ENCODE measurements at regions not wholly inside any gene's neighbourhood (a gene's known extent, or its start where the extent isn't known, plus 50 kb on each side); places are given as distances from the start of the nearest gene placed in this dataset.
A peak's percentile ranks its signal among the peaks of the same experiment; 100 is the strongest.
"Not testable (repeated sequence)": the region's sequence is repeated elsewhere in the genome, so short reads cannot be mapped to it uniquely, and the experiment has no call there.

DNA sequence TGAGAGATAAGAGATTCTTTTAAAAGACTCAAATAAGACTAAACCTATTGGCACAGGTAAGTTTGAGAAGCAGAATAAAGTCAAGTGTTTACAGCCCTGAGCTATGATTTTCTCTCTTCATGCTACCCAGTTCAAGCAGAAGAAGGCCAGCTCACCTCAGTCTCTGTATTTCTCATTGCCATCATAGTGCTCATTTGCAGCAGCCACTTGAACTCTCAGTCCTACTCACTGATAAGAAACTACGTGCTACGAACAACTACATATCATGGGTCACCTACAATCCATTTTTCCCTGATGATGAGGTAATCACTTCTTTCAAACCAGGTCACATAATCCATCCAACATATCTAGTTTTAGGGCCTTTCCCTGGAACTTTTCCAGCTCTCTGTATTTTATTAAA is 617.5 kb downstream of the JRKL start:
- no peak overlapping the region for H3K4me3 Mint-ChIP-seq
- DNase-seq (no peak), ATAC-seq (replicated peaks) (no peak)
- H3K27me3 Mint-ChIP-seq: no peaks in the 10 kb centered on the region
- no peak overlapping the region for H3K27ac Mint-ChIP-seq
- H3K9me3 Mint-ChIP-seq: peaks cover 0 to 2% of the 10 kb centered on the region in 2 donors
- H3K36me3 Mint-ChIP-seq: no peaks in the 10 kb centered on the region
- no peaks in the 10 kb centered on the region for H3K4me1 Mint-ChIP-seq

- H3K27me3 Mint-ChIP-seq: no peaks in the 10 kb centered on the region
- no peaks in the 10 kb centered on the region for H3K4me1 Mint-ChIP-seq
- H3K4me3 Mint-ChIP-seq: no peak overlapping the region
- DNase-seq (no peak), ATAC-seq (replicated peaks) (no peak)
- H3K9me3 Mint-ChIP-seq: no peaks in the 10 kb centered on the region
- H3K27ac Mint-ChIP-seq: no peak overlapping the region
- no peaks in the 10 kb centered on the region for H3K36me3 Mint-ChIP-seq
Measured at GRCh38 chr11:97009613-97010012, 619.8 kb downstream of the JRKL start.

GRCh38 chr11:97010997-97011396 is 621.2 kb downstream of the JRKL start:
- H3K9me3 Mint-ChIP-seq; H3K4me3 Mint-ChIP-seq; H3K27ac Mint-ChIP-seq; ATAC-seq (replicated peaks); H3K4me1 Mint-ChIP-seq; H3K27me3 Mint-ChIP-seq; DNase-seq; H3K36me3 Mint-ChIP-seq: not testable (repeated sequence)

GRCh38 chr11:97015327-97015726 is 625.5 kb downstream of the JRKL start:
- peaks cover 3 to 4% of the 10 kb centered on the region in 2 donors for H3K9me3 Mint-ChIP-seq
- H3K4me1 Mint-ChIP-seq: no peaks in the 10 kb centered on the region
- H3K27ac Mint-ChIP-seq: no peak overlapping the region
- no peak for DNase-seq
- H3K36me3 Mint-ChIP-seq: no peaks in the 10 kb centered on the region
- no peaks in the 10 kb centered on the region for H3K27me3 Mint-ChIP-seq
- ATAC-seq (replicated peaks): no peak
- H3K4me3 Mint-ChIP-seq: no peak overlapping the region

DNA sequence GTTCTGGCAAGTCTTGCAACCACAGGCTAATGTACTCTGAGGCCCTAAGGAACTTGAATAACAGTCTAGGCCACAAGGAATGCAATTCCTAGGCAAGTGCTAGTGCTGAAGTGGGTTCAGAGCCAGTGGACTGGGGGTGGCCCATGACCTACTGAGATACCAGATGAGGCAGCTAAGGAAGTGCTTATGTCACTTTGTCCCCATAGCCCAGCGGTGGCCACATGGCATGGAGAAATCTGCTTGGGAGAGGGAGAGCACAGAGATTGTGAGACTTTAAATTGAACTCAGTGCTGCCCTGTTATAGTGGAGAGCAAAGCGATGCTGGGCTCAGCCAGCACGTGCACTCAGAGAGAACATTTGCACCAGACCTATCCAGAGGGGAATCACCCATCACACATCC is 629.5 kb downstream of the JRKL start:
- no peak for DNase-seq
- H3K36me3 Mint-ChIP-seq: no peaks in the 10 kb centered on the region
- no peak overlapping the region for H3K27ac Mint-ChIP-seq
- no peak for ATAC-seq (replicated peaks)
- no peaks in the 10 kb centered on the region for H3K4me1 Mint-ChIP-seq
- H3K27me3 Mint-ChIP-seq: no peaks in the 10 kb centered on the region
- H3K9me3 Mint-ChIP-seq: peaks cover 5 to 8% of the 10 kb centered on the region in 2 donors
- no peak overlapping the region for H3K4me3 Mint-ChIP-seq

DNA sequence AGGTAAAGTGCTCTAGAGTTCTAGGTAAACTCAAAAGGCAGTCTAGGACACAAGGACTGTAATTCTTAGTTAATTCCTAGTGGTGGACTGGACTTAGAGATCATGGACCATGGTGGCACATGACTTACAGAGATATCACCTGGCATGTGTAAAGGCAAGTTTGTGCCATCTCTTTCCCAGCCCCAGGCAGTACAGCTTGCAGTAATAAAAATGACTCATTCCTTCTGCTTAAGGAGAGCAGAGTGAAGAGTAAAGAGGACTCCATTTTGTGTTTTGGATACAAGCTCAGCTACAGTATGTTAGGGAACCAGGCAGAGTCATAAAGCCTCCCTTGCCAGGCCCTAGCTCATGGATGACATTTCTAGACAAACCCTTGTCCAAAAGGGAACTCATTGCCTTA is 629.9 kb downstream of the JRKL start:
- H3K27me3 Mint-ChIP-seq: no peaks in the 10 kb centered on the region
- DNase-seq: no peak
- no peak overlapping the region for H3K27ac Mint-ChIP-seq
- peaks cover 5 to 8% of the 10 kb centered on the region in 2 donors for H3K9me3 Mint-ChIP-seq
- H3K4me3 Mint-ChIP-seq: no peak overlapping the region
- H3K36me3 Mint-ChIP-seq: no peaks in the 10 kb centered on the region
- no peak for ATAC-seq (replicated peaks)
- H3K4me1 Mint-ChIP-seq: no peaks in the 10 kb centered on the region

- H3K9me3 Mint-ChIP-seq: peaks cover 6 to 10% of the 10 kb centered on the region in 2 donors
- H3K4me3 Mint-ChIP-seq: no peak overlapping the region
- H3K4me1 Mint-ChIP-seq: no peaks in the 10 kb centered on the region
- no peak for ATAC-seq (replicated peaks)
- DNase-seq: no peak
- no peak overlapping the region for H3K27ac Mint-ChIP-seq
- H3K36me3 Mint-ChIP-seq: no peaks in the 10 kb centered on the region
- no peaks in the 10 kb centered on the region for H3K27me3 Mint-ChIP-seq
Measured at GRCh38 chr11:97022955-97023354, 633.1 kb downstream of the JRKL start.

- peaks cover 0 to 9% of the 10 kb centered on the region in 2 donors for H3K9me3 Mint-ChIP-seq
- DNase-seq (no peak), ATAC-seq (replicated peaks) (no peak)
- no peaks in the 10 kb centered on the region for H3K27me3 Mint-ChIP-seq
- no peaks in the 10 kb centered on the region for H3K4me1 Mint-ChIP-seq
- H3K36me3 Mint-ChIP-seq: no peaks in the 10 kb centered on the region
- no peak overlapping the region for H3K27ac Mint-ChIP-seq
- no peak overlapping the region for H3K4me3 Mint-ChIP-seq
Measured at GRCh38 chr11:97028836-97029406, 639.1 kb downstream of the JRKL start.

GRCh38 chr11:97033178-97033577 is 643.4 kb downstream of the JRKL start:
- ATAC-seq (replicated peaks): no peak
- no peaks in the 10 kb centered on the region for H3K36me3 Mint-ChIP-seq
- H3K4me1 Mint-ChIP-seq: no peaks in the 10 kb centered on the region
- H3K9me3 Mint-ChIP-seq: peaks cover 0 to 2% of the 10 kb centered on the region in 2 donors
- no peak overlapping the region for H3K27ac Mint-ChIP-seq
- no peak overlapping the region for H3K4me3 Mint-ChIP-seq
- no peak for DNase-seq
- H3K27me3 Mint-ChIP-seq: no peaks in the 10 kb centered on the region

DNA sequence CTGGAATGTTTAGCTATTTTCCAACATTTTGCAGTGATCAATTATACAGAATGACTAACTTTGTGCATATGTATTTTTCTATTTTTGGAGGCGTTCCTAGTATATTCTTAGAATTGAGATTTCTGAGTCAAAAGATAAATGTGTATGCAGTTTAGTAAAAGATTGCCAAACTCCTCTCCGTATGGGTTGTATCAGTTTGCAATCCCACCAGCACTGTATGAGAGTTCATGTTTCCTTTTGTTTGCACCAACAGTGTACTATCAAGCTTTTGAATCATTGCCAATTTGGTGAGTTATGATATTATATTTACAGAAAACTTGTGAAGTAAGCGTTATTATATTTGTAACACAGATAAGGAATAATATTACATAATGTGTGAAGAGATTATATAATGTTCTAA is 658.7 kb downstream of the JRKL start:
- H3K36me3 Mint-ChIP-seq: no peaks in the 10 kb centered on the region
- no peak for ATAC-seq (replicated peaks)
- peaks cover 3 to 8% of the 10 kb centered on the region in 2 donors for H3K9me3 Mint-ChIP-seq
- DNase-seq: no peak
- no peaks in the 10 kb centered on the region for H3K4me1 Mint-ChIP-seq
- no peak overlapping the region for H3K4me3 Mint-ChIP-seq
- no peak overlapping the region for H3K27ac Mint-ChIP-seq
- H3K27me3 Mint-ChIP-seq: no peaks in the 10 kb centered on the region

GRCh38 chr11:97060184-97060583 is 670.4 kb downstream of the JRKL start:
- peak in 1 of 2 donors; percentile 12 for ATAC-seq (replicated peaks)
- peaks cover 9 to 13% of the 10 kb centered on the region in 2 donors for H3K9me3 Mint-ChIP-seq
- H3K4me3 Mint-ChIP-seq: no peak overlapping the region
- no peak for DNase-seq
- H3K4me1 Mint-ChIP-seq: no peaks in the 10 kb centered on the region
- no peak overlapping the region for H3K27ac Mint-ChIP-seq
- H3K27me3 Mint-ChIP-seq: no peaks in the 10 kb centered on the region
- no peaks in the 10 kb centered on the region for H3K36me3 Mint-ChIP-seq

DNA sequence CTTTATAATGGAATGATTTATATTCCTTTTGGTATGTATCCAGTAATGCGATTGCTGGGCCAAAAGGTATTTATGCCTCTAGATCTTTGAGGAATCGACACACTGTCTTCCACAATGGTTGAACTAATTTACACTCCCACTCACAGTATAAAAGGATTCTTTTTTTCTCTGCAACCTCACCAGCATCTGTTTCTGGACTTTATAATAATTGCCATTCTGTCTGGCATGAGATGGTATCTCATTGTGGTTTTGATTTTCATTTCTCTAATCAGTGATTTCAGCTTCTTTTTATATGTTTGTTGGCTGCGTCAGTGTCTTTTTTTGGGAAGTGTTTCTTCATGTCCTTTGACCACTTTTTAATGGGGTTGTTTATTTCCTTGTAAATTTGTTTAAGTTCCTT is 679.3 kb downstream of the JRKL start:
- Mint-ChIP-seq H3K4me3 (no peak overlapping the region), H3K27me3 (no peaks in the 10 kb centered on the region), H3K9me3 (peaks cover 21 to 26% of the 10 kb centered on the region in 2 donors), H3K36me3 (no peaks in the 10 kb centered on the region), H3K27ac (no peak overlapping the region), H3K4me1 (no peaks in the 10 kb centered on the region)
- DNase-seq (no peak), ATAC-seq (replicated peaks) (no peak)

DNA sequence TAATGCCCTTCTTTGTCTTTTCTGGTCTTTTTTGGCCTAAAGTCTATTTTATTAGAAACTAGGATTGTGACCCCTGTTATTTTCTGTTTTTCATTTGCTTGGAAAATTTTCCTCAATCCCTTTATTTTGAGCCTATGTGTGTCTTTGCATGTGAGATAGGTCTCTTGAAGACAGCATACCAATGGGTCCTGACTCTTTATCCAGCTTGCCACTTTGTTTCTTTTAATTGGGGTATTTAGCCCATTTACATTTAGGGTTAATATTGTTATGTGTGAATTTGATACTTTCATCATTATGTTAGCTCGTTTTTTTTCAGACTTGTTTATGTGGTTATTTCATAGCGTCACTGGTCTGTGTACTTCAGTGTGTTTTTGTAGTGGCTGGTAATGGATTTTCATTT is 682.6 kb downstream of the JRKL start:
- no peak overlapping the region for H3K27ac Mint-ChIP-seq
- H3K4me3 Mint-ChIP-seq: no peak overlapping the region
- no peak for DNase-seq
- H3K36me3 Mint-ChIP-seq: no peaks in the 10 kb centered on the region
- no peaks in the 10 kb centered on the region for H3K27me3 Mint-ChIP-seq
- ATAC-seq (replicated peaks): no peak
- peaks cover 21 to 23% of the 10 kb centered on the region in 2 donors for H3K9me3 Mint-ChIP-seq
- H3K4me1 Mint-ChIP-seq: no peaks in the 10 kb centered on the region

DNA sequence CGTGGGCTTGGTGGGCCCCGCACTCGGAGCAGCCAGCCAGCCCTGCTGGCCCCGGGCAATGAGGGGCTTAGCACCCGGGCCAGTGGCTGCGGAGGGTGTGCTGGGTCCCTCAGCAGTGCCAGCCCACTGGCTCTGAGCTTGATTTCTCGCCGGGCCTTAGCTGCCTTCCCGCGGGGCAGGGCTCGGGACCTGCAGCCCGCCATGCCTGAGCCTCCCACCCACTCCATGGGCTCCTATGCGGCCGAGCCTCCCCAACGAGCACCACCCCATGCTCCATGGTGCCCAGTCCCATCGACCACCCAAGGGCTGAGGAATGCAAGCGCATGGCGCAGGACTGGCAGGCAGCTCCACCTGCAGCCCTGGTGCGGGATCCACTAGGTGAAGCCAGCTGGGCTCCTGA is 686.9 kb downstream of the JRKL start:
- H3K27ac Mint-ChIP-seq; DNase-seq; ATAC-seq (replicated peaks); H3K4me3 Mint-ChIP-seq; H3K27me3 Mint-ChIP-seq; H3K36me3 Mint-ChIP-seq; H3K4me1 Mint-ChIP-seq: not testable (repeated sequence)
- H3K9me3 Mint-ChIP-seq: peaks cover 13 to 15% of the 10 kb centered on the region in 2 donors

DNA sequence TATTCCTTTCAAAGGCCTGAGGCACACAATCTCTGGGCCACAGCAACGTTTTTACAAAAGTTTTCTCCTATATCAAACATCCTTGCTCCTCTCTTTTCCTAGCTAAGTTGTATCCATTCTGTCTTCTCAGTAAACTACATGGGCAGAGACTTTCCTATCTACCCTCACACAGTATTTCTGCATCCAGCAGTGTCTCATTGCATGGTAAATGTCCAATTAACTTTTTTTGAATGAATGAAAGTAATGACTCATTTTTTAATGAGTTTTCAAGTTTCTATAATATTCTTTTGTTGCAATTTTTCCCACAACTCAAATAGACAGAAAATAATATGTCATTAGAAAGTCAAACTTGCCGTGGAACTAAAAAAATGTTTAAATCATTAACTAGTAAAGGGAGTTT is 688.6 kb downstream of the JRKL start:
- Mint-ChIP-seq H3K27me3 (no peaks in the 10 kb centered on the region), H3K4me1 (no peaks in the 10 kb centered on the region), H3K36me3 (no peaks in the 10 kb centered on the region), H3K4me3 (no peak overlapping the region), H3K27ac (no peak overlapping the region), H3K9me3 (peaks cover 3 to 5% of the 10 kb centered on the region in 2 donors)
- ATAC-seq (replicated peaks) (no peak), DNase-seq (no peak)

DNA sequence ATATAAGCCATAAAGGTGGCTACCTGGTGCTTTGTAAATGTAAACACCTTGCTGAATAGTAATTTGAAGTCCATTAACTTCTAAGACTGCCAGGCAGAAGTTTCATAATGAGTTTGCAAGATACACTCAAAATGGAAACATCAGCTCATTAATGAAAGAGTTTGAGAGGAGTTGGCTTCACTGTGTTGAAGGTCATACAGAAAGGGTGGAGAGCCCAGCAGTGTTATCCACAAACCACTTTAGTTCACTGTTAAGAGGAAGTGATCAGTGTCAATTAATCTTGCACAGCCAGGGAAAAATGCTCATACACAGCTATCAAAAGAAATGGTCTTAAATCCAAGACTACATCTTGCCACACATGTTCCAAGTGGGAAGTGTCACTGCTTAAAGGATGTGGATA is 689.4 kb downstream of the JRKL start:
- DNase-seq (no peak), ATAC-seq (replicated peaks) (no peak)
- H3K27me3 Mint-ChIP-seq: no peaks in the 10 kb centered on the region

More for the DNA sequence above, 689.4 kb downstream of the JRKL start:
- no peak overlapping the region for H3K4me3 Mint-ChIP-seq
- no peaks in the 10 kb centered on the region for H3K9me3 Mint-ChIP-seq
- H3K27ac Mint-ChIP-seq: no peak overlapping the region
- H3K4me1 Mint-ChIP-seq: no peaks in the 10 kb centered on the region
- no peaks in the 10 kb centered on the region for H3K36me3 Mint-ChIP-seq
